ENCODE measurements at regions not wholly inside any gene's neighbourhood (a gene's known extent, or its start where the extent isn't known, plus 50 kb on each side); places are given as distances from the start of the nearest gene placed in this dataset.

- Mint-ChIP-seq H3K27me3 (ENCODE audit: low read depth) (no peaks in the 10 kb centered on the region), H3K4me3 (no peak overlapping the region), H3K36me3 (ENCODE audit: low read depth) (no peaks in the 10 kb centered on the region), H3K27ac (no peak overlapping the region), H3K9me3 (peaks cover 2% of the 10 kb centered on the region), H3K4me1 (no peaks in the 10 kb centered on the region)
- TF ChIP-seq, protein P1, sequence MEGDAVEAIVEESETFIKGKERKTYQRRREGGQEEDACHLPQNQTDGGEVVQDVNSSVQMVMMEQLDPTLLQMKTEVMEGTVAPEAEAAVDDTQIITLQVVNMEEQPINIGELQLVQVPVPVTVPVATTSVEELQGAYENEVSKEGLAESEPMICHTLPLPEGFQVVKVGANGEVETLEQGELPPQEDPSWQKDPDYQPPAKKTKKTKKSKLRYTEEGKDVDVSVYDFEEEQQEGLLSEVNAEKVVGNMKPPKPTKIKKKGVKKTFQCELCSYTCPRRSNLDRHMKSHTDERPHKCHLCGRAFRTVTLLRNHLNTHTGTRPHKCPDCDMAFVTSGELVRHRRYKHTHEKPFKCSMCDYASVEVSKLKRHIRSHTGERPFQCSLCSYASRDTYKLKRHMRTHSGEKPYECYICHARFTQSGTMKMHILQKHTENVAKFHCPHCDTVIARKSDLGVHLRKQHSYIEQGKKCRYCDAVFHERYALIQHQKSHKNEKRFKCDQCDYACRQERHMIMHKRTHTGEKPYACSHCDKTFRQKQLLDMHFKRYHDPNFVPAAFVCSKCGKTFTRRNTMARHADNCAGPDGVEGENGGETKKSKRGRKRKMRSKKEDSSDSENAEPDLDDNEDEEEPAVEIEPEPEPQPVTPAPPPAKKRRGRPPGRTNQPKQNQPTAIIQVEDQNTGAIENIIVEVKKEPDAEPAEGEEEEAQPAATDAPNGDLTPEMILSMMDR (IDR thresholded peaks at IDR 0.05; ENCODE audit: unreplicated experiment in 3 of 3): no peak
Observed at GRCh38 chr4:32454482-32454881, 1734.3 kb downstream of the PCDH7 start.

- TF ChIP-seq, protein P1 (IDR thresholded peaks at IDR 0.05; ENCODE audit: unreplicated experiment in 3 of 3): no peak
- no peaks in the 10 kb centered on the region for H3K27me3 Mint-ChIP-seq (ENCODE audit: low read depth)
- H3K27ac Mint-ChIP-seq: no peak overlapping the region
- H3K4me1 Mint-ChIP-seq: no peaks in the 10 kb centered on the region
- H3K4me3 Mint-ChIP-seq: no peak overlapping the region
- H3K36me3 Mint-ChIP-seq (ENCODE audit: low read depth): no peaks in the 10 kb centered on the region
- H3K9me3 Mint-ChIP-seq: peaks cover 2% of the 10 kb centered on the region
Observed at GRCh38 chr4:32455231-32455630, 1735.1 kb downstream of the PCDH7 start.

- Mint-ChIP-seq H3K27ac (no peak overlapping the region), H3K4me3 (no peak overlapping the region), H3K9me3 (peaks cover 2% of the 10 kb centered on the region), H3K27me3 (ENCODE audit: low read depth) (no peaks in the 10 kb centered on the region), H3K36me3 (ENCODE audit: low read depth) (no peaks in the 10 kb centered on the region), H3K4me1 (no peaks in the 10 kb centered on the region)
- TF ChIP-seq, protein P1 (IDR thresholded peaks at IDR 0.05; ENCODE audit: unreplicated experiment in 3 of 3): no peak
Observed at GRCh38 chr4:32460972-32461371, 1740.8 kb downstream of the PCDH7 start.

DNA sequence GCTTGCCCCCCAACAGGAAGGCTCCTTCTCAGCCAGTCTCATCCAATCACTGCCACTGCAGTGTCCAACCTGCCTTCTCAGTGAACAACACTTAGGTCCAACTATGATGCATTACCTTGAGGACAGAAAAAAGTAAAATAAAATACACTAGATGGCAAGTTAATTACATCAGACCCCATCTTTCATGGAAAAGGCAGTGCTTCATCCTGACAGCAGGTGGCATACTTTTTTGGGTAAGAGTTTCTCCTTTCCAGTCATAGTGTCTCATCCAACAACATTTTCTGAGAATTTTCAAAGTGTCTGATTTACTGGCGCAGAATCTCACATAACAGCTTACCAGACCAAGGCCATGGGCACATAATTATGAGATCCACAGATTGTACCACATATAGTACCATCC, 1742.8 kb downstream of the PCDH7 start:
- Mint-ChIP-seq H3K4me1 (no peaks in the 10 kb centered on the region), H3K27ac (no peak overlapping the region), H3K9me3 (no peaks in the 10 kb centered on the region), H3K27me3 (ENCODE audit: low read depth) (no peaks in the 10 kb centered on the region), H3K4me3 (no peak overlapping the region), H3K36me3 (ENCODE audit: low read depth) (no peaks in the 10 kb centered on the region)
- TF ChIP-seq, protein P1 (IDR thresholded peaks at IDR 0.05; ENCODE audit: unreplicated experiment in 3 of 3): peak in 1 of 3 experiments; percentile 34

DNA sequence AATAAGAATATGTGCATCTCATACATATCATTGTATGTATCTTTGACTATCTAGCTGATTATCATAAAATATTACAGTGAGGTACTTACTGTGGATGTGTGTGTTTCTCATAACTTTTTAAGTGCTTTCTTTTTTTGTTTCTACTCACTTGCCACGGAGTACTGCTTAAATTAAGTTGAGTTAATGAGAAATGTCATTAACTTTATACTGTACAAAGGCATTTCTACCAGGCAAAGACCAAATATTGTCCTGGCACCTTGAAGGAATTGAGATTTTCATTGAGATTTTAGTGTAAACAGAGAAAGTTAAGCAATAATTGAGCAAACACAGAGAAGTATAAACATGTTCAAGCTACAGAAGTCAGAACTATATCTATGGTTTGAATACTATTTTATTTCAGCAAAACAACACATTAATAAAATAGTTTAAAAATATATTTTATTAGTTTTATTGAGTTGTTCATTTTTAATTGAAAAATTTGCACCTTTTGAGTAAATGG, 1750.0 kb downstream of the PCDH7 start:
- TF ChIP-seq, protein P1 (IDR thresholded peaks at IDR 0.05; ENCODE audit: unreplicated experiment in 3 of 3): no peak
- Mint-ChIP-seq H3K36me3 (ENCODE audit: low read depth) (no peaks in the 10 kb centered on the region), H3K4me3 (no peak overlapping the region), H3K9me3 (no peaks in the 10 kb centered on the region), H3K27ac (peak overlapping the region; percentile 65 to 77 (median 77)), H3K4me1 (no peaks in the 10 kb centered on the region), H3K27me3 (ENCODE audit: low read depth) (no peaks in the 10 kb centered on the region)

DNA sequence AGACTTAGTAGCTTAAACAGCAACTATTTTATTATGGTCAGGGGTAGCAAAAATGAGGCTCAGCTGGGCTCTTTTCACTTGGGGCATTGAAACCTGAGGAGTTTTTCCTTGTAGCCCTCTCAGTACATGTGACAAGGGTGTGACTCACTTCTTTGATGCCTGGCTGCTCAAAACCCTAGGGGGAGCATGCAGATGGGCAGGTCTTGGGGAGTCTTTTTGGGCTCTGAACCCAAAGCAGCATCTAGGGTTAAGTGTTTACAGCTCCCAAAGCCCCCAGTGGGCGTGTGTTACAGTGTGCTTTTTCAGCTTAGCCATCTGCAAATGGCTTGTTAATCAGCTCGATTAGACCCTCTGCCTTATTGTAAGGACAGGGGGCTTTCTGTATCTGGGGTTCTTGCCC, 1752.7 kb downstream of the PCDH7 start:
- H3K27me3 Mint-ChIP-seq (ENCODE audit: low read depth): no peaks in the 10 kb centered on the region
- no peak overlapping the region for H3K4me3 Mint-ChIP-seq

More for the DNA sequence above, 1752.7 kb downstream of the PCDH7 start:
- H3K27ac Mint-ChIP-seq: no peak overlapping the region
- H3K36me3 Mint-ChIP-seq (ENCODE audit: low read depth): no peaks in the 10 kb centered on the region
- TF ChIP-seq, protein P1 (IDR thresholded peaks at IDR 0.05; ENCODE audit: unreplicated experiment in 3 of 3): no peak
- no peaks in the 10 kb centered on the region for H3K9me3 Mint-ChIP-seq
- H3K4me1 Mint-ChIP-seq: no peaks in the 10 kb centered on the region

All from nephron (organoid).